ENCODE measurements at regions not wholly inside any gene's neighbourhood (a gene's known extent, or its start where the extent isn't known, plus 50 kb on each side); places are given as distances from the start of the nearest gene placed in this dataset.
"Not testable (repeated sequence)": the region's sequence is repeated elsewhere in the genome, so short reads cannot be mapped to it uniquely, and the experiment has no call there.

DNA sequence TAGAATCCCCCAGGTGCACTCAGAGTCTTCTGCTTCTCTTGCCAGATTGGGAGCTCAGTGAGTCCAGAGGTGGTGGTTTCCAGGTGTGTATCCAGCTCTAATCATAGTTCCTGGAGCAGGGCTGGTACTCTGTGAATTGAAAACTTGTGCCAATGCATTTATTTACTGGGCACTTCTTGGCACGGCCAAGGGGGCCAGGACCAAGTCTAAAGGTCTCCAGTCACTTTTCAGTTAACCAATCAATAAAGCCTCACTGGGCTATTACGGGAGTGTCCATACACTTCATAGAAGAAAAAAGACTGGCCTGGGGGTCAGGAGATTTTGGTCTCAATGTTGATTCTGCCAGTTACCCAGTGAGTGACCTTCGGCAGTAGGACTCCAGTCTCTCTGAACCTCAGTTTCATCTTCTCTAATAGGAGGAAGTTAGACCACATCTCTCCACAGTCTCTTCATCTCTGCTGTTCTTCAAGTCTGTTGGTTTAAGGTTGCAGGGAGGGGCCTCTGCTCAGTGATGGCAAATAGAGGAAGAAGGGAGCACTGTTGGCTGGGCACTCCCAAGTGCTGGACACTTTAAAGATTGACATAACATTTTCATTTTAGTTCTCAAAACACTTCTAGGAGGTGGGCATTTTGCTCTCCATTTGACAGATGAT is 188.5 kb upstream of the E2F8 start:
- no peak for DNase-seq

DNA sequence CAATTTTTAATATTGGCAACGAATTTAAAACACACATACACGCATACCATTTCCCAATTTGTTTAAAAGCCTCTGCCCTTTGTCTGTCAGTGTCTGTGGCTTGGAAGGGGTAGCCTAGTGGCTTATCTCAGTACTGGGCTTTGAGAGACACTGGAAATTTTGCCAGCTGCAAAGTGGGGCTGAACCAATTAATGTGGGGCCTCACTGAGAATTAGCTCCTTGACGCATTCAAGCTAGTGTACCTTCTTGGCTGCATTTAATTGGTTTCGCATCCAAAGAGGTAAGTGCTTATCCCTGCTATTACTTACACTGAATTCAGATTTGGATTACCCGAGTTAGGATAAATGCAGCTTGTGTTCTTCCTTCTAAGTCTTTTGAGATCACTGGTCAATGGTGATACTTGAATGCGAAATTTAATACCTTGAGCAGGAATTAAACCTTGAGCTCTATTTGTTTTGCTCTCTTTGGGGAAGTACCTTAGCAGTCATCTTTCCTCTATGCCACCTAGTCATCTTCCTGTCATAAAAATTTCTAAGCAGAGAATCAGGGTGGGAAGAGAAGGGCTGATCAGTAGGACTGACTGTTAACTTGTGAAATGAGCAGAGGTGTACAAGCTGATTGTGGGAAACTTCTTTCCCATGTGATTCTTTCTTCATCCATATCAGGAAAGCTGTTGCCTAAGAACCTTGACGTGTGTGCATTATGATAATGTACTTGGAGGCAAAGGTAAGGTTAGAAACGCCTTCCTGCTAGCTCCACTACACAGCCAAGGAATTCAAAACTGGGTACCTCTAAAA is 187.7 kb upstream of the E2F8 start:
- DNase-seq: no peak

DNA sequence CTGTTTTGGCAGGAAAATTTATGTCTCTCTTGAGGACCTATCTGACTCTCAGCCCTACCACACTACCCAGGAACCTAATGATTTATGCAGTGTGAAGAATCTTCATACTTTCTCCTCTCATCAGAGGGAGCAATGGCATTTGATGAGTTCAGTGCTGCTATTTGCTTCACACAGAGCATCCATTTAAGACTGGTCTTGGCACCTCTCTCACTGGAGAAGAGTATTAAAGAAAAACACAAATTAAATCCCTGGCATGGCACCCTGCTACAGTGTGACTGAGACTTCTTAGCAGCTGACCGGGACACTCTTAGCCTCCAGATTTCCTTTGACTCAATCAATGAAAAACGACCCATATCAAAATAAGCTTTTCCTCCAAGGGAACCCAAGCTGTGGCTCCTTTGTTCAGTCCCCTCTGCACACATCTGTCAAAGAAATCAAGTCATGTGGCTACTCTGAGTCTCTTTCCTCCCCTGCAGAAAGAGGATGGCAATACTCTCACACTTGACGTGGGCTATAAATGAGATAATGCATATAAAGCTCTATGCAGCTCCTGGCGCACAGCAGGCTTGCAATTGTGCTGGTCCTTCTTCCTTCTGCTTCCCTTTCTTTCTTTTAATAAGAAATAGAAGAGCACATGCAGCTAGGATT is 186.1 kb upstream of the E2F8 start:
- DNase-seq: no peak

DNA sequence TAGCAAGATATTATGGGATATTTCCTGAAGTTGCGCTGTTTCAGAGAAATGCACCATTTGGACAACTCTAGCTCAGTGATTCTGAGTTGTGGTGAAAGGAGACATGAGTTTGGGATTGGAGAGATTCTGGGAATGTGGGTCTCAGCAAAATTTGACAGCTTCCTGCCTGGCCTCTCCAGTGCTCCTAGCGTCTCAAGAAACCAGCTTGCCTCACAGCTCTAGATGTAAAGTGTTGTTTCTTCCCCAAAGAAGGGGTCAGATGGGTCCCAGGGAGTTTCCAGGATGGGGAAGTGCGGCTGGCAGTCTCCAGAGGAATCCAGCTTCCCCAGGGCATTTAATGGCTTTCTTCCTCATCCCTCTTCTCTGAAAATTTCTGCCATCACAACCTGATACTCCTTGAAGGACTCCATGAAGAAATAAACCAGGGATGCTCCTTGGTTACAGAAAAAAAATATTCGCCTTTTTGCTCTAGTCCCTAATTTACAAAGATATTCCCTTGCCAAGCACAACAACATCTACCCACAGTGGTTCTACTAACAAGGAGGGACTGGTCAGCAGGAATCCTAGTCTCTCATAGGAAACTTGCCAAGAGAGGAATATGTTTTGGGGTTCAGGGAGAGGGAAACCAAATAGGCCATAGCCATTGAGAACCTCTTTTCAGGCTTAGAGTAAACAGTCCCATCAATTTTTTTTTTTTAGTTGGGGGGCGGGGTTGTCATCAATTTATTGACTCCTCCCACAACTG is 185.4 kb upstream of the E2F8 start:
- no peak for DNase-seq

DNA sequence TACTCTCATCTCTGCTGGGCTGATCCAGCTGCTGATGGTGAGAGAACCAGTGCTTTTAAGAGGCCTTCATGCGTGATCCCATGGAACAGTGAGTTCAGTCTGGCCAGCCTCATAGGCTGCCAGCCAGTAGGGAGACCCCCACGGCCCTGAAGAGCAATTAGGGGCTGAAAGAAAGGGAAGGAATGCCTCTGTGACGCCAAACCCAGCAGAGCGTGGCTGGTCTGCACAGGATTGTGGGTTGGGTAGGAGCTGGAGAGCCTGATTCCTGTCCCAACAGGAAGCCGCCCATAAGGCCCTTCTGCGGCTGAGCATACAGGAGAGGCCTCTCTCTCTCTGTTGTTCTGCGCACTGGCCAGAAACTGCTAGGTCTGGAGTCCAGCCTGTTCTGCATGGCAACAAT is 181.5 kb upstream of the E2F8 start:
- DNase-seq: no peak

DNA sequence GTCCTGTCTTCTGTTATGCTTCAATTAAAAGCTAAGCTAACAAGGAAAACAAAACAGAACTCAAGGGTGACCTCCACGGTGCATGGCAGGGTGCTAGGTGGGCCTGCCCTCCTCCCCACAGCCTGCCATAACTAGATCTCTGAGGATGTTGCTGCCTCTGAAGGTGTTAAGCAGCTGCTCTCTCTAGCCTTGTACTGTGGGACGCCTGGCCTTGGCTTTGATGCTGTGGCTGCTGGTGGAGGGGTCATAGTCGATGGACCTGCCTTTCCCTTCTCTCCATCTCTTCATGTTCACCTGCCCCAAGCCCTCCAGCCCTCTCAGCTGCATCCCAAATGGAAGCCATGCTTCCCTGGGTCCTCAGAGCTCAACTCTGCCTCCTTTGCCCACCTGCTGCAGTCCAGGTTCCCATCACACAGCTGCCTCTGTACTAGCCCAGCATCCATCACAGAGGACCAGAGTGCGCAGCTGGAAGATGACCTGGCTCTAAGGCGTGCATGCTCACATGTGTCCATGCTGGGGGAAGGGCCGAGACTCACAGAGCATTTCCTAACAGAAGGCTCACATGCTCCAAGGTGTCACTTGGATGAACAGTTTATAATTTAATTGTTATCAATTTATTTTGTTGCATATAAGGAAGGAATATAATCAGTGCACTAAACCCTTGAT is 180.3 kb upstream of the E2F8 start:
- DNase-seq: no peak

DNA sequence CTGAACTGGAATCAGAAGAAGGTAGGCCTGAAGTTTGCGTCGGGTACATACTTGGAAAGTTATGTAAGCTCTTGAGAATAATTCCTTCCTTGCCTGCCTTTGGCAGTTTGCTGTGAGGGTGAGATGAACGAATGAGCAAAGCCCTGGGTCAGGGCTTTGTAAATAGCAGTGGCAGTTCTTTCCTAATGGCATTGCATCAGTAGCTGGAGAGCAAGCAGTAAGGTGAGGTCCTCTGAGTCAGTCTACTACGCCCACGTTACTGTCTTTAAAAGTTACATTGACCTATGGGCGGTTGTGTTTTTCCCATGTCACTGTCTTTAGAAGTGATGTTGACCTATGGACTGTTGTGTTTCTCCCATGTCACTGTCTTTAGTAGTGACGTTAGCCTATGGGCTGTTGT is 179.1 kb upstream of the E2F8 start:
- no peak for DNase-seq

DNA sequence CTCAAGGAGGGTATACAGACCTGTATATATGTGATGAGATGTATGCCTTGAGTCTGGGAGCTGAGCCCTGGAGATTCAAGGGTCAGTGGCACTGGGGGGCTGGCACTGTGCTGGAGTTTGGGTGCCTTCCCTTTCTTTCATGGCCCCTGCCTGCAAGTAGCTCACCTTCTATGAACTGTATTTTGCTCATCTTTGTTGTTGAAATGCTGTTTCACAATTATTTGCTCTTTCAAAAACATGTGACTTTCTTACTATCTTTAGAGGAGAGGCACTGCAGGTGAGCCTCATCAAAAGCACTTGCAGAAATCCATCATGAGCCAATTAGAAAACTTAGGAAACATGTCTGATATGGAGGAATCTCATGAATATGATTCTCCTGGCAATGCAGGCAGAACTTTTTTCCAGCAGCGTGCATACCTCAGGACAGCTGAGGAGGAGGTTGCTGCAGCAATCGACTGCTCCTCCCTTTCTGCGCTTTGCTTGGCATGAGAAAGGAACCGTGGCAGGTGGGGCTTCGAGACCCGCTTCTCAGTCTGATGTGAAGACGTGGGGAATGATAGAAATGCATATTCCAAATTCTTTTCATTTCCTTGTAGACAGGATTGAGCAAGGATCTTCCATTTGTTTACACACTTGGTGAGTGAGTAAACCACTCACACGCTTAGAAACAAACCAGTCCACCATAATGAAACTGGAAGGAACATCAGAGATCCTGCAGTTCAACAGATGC is 178.4 kb upstream of the E2F8 start:
- no peak for DNase-seq

DNA sequence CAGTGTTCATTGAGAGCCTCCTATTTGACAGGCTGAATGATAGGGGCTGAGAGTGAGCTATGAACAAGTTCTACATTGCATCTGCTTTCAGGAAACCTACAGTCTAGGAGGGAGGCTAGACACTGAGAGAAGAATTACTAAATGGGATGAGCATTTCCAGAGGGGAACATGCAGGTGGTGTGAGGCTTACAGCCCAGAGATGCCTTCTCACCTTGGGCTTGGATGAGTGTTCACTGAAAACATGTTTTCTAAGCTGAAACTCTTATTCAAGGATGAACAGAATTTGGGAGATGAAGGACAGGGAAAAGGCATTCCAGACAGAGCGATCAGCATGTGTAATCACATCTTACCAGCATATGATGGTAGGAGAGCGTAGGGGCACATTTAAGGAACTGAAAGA is 177.5 kb upstream of the E2F8 start:
- no peak for DNase-seq

DNA sequence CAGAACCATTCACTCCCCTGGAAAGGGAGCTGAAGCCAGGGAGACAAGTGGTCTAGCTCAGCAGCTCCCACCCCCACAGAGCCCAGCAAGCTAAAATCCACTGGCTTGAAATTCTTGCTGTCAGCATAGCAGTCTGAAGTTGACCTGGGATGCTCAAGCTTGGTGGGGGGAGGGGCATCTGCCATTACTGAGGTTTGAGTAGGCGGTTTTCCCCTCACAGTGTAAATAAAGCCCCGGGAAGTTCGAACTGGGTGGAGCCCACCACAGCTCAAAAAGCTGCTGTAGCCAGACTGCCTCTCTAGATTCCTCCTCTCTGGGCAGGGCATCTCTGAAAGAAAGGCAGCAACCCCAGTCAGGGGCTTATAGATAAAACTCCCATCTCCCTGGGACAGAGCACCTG is 171.3 kb upstream of the E2F8 start:
- not testable (repeated sequence) for DNase-seq

DNA sequence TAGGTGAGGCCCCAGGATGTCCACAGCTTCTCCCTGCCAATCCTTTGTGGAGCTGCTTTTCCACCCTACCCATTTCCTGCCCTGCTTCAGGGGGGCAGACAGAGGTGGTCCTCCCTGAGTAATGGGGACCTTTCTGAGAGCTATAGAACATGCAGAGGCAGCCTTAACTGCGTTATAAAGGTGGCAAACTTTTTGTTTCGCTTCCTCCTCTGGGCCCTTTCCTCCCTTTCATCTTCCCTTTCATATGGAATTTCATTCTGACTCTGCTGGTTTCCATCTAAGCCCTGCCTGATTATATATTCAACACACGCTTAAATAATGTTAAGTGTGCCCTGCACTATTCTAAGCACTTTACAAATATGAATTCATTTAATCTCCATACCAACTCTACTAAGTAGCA is 169.3 kb upstream of the E2F8 start:
- no peak for DNase-seq

DNA sequence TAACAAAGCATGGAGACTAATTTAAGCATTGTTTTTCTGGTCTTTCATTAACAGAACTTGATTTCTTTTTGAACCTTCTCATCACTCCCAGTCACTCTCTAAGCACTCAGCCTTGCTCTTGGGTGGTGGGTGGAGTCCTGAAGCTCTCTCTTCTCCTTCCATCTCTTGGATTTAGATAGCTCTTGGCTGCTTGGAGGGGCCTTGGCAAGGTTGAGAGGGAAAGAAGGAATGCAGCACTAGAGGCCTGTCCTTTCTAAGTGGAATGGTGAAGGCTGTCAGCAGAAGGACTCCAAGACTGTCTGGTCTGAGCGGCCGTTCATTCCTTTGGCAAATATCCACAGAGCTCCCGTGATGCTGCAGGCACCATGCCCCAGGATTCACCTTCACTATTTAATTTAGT is 168.6 kb upstream of the E2F8 start:
- no peak for DNase-seq

DNA sequence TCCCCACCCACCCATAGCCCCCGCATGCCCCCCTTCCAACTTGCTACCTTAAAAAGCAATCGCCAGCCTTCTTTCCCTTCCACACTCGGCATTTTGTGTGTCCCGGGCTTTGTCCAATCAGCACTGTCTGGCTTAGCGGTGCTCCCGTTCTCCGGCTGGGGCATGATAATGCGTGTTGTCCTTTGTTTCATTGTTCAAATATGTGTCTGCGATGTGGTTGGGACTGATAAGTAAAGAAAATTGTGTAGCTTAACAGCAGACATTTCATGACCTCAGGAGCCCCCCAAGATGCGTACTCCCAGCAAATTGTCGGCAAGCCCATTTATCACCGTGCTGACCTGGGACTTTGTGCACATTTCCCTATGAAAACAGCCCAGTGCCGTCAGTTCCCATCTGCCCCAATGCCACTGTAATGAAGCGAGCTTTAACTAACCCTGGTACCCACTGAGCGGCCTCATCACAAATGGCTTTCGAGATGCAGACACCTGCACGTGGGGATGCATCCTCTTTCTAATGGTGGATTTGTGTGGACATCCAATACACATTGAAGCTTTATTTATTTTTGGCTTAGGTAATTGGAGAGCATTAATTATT is 167.0 kb upstream of the E2F8 start:
- DNase-seq: no peak

DNA sequence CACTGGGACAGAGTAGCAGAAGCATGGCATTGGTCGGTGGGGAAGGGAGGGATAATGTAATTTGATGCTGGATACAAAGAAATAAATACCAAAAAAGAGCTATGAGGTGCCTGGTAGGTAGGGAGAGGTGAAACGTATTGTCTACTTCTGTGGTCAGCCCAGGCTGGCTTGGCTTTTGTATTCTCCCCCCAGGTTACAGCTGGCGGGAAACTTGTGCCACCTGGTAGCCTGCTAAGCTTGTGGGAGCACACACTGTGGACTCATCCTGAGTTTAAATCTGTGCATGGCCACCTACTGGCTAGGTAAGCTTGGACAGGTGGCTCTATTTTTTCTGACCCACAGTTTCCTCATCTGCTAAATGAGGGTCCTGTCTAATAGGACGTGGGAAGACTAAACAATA is 165.2 kb upstream of the E2F8 start:
- no peak for DNase-seq

DNA sequence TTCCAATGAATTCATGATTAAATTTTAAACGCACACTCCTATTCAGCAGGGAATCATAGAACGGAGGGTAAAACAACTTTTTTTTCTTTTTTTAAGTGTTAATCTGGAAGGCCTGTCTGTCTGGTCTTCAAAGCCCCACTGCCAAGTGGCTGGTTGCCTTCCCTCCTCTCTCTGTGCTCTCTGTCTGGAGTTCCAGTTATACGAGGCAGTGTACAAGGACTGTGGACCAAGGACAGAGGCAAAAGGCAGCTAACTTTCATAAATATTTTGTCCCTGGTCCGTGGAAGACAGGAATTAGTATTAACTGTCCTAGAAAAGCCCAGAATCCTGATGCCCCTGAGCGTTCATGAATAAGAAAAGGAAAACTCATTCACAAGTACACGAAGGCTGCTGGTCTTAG is 164.0 kb upstream of the E2F8 start:
- no peak for DNase-seq

DNA sequence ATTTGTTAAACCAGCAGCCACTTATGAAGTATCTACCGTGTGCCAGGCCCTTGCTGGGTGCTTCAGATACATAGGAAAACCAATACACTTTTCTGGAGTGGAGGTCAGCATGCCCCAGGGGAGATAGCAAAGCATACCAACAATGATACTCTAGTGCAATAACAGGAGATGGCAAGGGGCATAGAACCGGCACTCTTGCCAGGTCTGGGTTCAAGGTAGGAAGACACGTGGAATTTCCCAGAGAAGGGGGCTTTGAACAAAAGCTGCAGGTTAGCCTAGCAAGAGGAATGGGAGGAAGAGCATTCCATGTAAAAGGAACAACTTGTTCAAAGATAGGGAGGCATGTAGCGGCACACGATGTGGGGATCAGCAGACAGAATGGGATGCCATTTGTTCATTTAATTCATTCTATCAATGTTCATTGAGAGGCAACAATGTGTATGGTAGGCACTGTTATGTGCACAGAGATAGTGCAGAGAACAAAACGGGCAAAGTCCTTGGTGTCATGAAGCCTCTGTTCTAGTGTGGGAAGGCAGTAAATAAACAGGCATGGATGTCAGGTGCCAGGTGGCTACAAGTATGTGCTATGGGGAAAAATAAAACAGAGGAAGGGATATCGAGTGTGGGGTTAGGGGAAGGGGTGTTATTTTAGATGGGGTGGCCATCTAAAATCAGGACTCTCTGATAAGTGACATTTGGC is 162.6 kb upstream of the E2F8 start:
- DNase-seq: no peak

DNA sequence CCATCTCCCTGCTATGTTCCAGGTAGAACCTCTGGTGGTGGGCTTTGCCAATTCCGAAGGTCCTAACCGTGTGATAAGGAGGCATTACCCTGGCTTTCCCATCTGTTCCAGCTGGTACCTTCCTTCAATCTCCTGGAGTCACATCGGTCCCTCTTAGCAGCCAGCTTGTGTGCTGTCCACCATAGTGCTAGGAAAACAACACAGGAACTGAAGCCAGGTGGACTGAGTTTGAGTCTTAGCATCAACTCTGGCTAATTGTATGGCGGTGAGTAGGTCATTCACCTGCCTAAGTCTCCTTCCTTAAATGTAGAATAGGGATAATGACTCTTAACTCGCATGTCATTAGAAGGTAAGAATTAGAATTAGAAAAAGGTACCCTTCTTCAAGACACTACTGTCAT is 159.6 kb upstream of the E2F8 start:
- DNase-seq: no peak

DNA sequence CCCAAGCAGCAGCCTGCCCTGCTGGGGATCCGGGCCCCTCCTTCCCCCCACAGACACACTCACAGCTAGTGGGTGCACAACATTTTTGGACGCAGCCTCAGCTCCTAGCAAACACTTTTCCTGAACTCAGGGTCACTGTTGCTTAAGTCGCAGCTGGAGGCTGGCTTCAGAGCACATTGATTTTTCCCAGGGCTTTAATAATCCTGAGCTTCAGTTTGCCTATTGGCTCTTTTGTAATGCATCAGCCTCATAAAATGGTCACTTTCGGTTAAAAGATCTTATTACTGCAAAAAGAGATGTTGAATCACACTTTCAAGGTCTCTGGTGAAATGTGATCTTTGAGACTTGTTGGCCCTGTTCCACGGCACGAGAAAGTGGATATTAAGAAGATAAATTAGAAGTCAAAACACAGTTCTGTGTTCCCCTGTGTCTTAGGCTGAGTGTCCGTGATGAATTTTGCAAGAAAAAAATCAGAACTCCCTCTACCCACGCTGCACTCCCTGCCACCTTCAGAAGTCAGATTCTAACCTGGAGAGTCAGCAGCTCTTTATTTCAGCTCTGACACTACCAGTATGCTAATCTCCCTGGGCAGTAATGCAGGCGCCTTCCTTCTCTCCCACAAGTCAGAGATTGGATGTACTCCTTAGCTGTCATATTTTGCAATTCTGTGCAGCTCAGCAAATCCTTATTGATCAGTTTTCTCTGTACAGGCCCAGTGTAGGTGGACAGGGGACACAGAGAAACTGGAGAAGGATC is 158.2 kb upstream of the E2F8 start:
- no peak for DNase-seq

DNA sequence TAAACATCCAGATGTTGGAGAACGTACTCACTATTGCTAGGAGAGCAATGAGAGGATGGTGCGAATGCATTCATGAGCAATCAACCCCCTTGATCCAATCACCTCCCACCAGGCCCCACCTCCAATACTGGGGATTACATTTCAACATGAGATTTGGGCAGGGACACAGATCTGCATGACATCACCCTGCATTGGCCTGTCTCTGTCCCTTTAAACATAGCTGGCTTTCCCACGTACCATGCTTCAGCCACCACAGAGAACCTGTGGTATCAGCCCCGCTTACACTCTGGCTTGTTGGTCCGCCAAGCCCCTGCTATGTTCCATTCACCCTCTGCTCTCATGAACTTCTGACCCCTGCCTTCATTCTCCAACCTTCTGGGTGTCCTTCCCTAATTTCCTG is 157.5 kb upstream of the E2F8 start:
- DNase-seq: no peak

DNA sequence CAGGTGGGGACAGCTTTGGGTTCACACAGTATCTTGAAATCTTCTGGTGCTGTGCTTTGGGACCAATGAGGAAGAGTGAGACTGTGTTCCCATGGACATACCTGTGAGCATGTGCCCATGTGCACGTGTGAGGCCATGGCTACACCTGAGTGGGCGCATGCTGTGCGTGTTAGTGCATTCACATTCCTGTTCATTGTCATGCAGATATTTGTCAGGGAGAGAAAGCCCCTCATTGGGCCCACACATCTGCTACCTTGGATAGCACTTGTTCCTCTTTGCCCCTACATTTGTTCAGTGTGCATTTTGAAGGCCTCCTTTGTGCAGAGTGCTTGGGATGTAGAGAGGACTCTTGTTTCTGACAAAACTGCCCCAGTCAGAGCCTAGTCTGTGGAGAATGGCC is 154.3 kb upstream of the E2F8 start:
- no peak for DNase-seq

Data from CD4-positive, alpha-beta T cell treated with Interleukin-17A for 4 hours (primary cell).